Erythroblast (primary cell): ENCODE measurements at regions not wholly inside any gene's neighbourhood (a gene's known extent, or its start where the extent isn't known, plus 50 kb on each side); places are given as distances from the start of the nearest gene placed in this dataset.

Experiments
- GATA1 ChIP-seq: IDR thresholded peaks from 2 replicates; pipeline ENCODE4 v1.6.1; 2011; ENCODE audit warnings: low read depth, mild to moderate bottlenecking, control low read depth, low read length, moderate library complexity
- POLR2A ChIP-seq: IDR thresholded peaks from 2 replicates; pipeline ENCODE4 v1.6.1; 2011; ENCODE audit warnings: mild to moderate bottlenecking, low read length

DNA sequence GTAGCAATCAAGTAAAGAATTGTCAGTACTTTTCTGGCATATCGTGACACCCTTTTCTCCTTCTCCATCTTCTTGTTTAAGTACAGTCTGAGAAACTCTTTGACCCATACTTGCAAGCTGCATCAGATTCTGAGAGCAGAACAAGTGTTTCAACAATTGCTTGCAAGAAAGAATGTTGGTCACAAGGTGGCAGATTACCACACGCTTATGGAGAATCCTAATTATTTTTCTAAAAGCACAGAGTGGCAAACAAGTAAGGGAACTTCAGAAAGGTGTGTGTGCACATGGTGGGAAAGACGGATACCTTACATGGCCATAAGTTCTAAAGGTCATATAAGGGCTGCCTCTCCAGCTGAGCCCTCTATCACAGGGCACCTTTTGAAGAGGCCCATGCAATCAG is 136.4 kb upstream of the FGF13 start:
- no peak for TF ChIP-seq POLR2A
- no peak for TF ChIP-seq GATA1
